ENCODE measurements at regions not wholly inside any gene's neighbourhood (a gene's known extent, or its start where the extent isn't known, plus 50 kb on each side); places are given as distances from the start of the nearest gene placed in this dataset.

DNA sequence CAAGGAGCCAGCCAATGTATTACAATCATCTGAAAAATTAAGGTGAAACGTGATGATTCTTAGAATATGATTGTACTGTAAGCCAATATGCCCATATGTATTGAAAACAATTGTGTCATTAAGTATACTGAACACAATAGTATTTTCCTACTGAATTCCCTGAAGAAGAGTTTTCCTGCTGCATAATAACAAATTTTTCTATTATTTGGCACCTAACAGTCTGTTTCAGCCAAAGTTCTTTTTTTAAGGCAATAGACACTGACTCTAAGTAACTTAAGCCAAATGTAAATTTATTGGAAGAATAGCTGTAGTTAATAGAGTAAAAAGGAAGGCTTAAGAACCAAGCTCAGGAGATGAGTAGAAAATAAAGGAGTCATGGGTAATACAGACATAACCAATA lies 220.6 kb downstream of the PPP4R3C start:
- SMC1A ChIA-PET (ENCODE audit: uncharacterized antibody, unreplicated experiment) = no interaction called here
- no peaks in the 10 kb centered on the region for H3K4me1 ChIP-seq (ENCODE audit: control insufficient read depth, insufficient read depth, low read length)
- no peaks in the 10 kb centered on the region for H3K79me2 ChIP-seq (ENCODE audit: control insufficient read depth, insufficient read depth, low read length)
- no TSS peak for BruUV-seq (replicated peaks)
- no peaks in the 10 kb centered on the region; the same call in 2 of the 3 replicates for H3K9me3 ChIP-seq (replicated peaks; ENCODE audit: control insufficient read depth, insufficient read depth, low read length)
- no peak for ATAC-seq
- CTCF ChIA-PET = no interaction called here
- H3K4me3 ChIP-seq = no peak overlapping the region
- no peaks in the 10 kb centered on the region for H3K36me3 ChIP-seq (ENCODE audit: control insufficient read depth in 2 of 2, insufficient read depth in 2 of 2, low read length in 1 of 2)
- no peak for TF ChIP-seq MYC (IDR thresholded peaks at IDR 0.05; ENCODE audit: insufficient read depth, insufficient read length, insufficient replicate concordance, low read length, severe bottlenecking)
- TF ChIP-seq CBX3 (IDR thresholded peaks at IDR 0.05; ENCODE audit: borderline replicate concordance, low read depth) = no peak
- TF ChIP-seq SREBF1 (IDR thresholded peaks at IDR 0.05; ENCODE audit: low read length) = no peak
- TF ChIP-seq RB1 (IDR thresholded peaks at IDR 0.05; ENCODE audit: borderline replicate concordance) = no peak
- TF ChIP-seq ZSCAN29 (IDR thresholded peaks at IDR 0.05) = no peak
- no peak for TF ChIP-seq SMARCA5 (IDR thresholded peaks at IDR 0.05)
- RAD21 ChIA-PET (ENCODE audit: unreplicated experiment) = no interaction called here
- H3K4me2 ChIP-seq (ENCODE audit: control insufficient read depth, insufficient read depth) = no peak overlapping the region
- no peak for FAIRE-seq
- no peak overlapping the region for H3K9ac ChIP-seq (ENCODE audit: control insufficient read depth, insufficient read depth, low read length)
- H3K27ac ChIP-seq (ENCODE audit: control insufficient read depth, insufficient read depth) = no peak overlapping the region
- intact Hi-C loops (cut with micrococcal nuclease; ENCODE audit: unreplicated experiment) (no loop called here), in situ Hi-C loops (cut with MboI) (no loop called here)
- no peak for DNase-seq (ENCODE audit: low read depth, low spot score)
- POLR2A ChIA-PET = no interaction called here
- no peaks in the 10 kb centered on the region for H3K27me3 ChIP-seq (replicated peaks in 1 of 2; ENCODE audit: control insufficient read depth in 2 of 2, insufficient read depth in 2 of 2, low read length in 1 of 2)
- WGBS (ENCODE audit: insufficient coverage, insufficient replicate concordance, low lambda C conversion rate, missing lambda C conversion rate) = 8% methylated on average over 1 of the region's 1 CpG
- H4K20me1 ChIP-seq (ENCODE audit: control insufficient read depth, insufficient read depth) = no peaks in the 10 kb centered on the region
- no peak overlapping the region for H2AFZ ChIP-seq (ENCODE audit: control insufficient read depth, low read depth, low read length)

DNA sequence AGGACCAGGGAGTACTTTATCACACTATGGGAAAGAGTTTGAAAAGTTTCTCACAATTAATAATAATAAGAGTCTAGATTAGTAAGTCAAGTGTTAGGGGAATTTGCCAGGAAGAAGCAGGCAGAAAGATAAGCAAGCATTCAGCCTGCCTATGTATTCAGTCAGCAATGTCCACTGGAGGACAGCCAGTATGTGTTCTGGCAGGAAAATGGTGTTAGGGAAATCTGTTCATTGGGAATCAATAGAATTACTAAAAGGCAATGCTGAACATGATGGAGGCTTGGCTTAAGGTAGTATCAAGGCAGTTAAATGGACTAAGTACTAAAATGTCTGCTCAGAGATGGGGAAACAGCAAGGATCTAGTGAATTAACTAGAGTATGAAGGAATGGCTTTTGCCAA lies 221.2 kb downstream of the PPP4R3C start:
- Histone ChIP-seq H3K36me3 (ENCODE audit: control insufficient read depth in 2 of 2, insufficient read depth in 2 of 2, low read length in 1 of 2) (no peaks in the 10 kb centered on the region), H4K20me1 (ENCODE audit: control insufficient read depth, insufficient read depth) (no peaks in the 10 kb centered on the region), H3K4me2 (ENCODE audit: control insufficient read depth, insufficient read depth) (no peak overlapping the region), H3K9ac (ENCODE audit: control insufficient read depth, insufficient read depth, low read length) (no peak overlapping the region), H3K27ac (ENCODE audit: control insufficient read depth, insufficient read depth) (no peak overlapping the region), H2AFZ (ENCODE audit: control insufficient read depth, low read depth, low read length) (no peak overlapping the region), H3K79me2 (ENCODE audit: control insufficient read depth, insufficient read depth, low read length) (no peaks in the 10 kb centered on the region), H3K4me3 (no peak overlapping the region), H3K4me1 (ENCODE audit: control insufficient read depth, insufficient read depth, low read length) (no peaks in the 10 kb centered on the region), H3K9me3 (replicated peaks; ENCODE audit: control insufficient read depth, insufficient read depth, low read length) (no peaks in the 10 kb centered on the region; the same call in 2 of the 3 replicates), H3K27me3 (replicated peaks in 1 of 2; ENCODE audit: control insufficient read depth in 2 of 2, insufficient read depth in 2 of 2, low read length in 1 of 2) (no peaks in the 10 kb centered on the region)
- ATAC-seq = no peak
- no peak for FAIRE-seq
- ChIA-PET POLR2A (no interaction called here), RAD21 (ENCODE audit: unreplicated experiment) (no interaction called here), CTCF (no interaction called here), SMC1A (ENCODE audit: uncharacterized antibody, unreplicated experiment) (no interaction called here)
- DNase-seq (ENCODE audit: low read depth, low spot score) = no peak
- in situ Hi-C loops (cut with MboI) = no loop called here
- intact Hi-C loops (cut with micrococcal nuclease; ENCODE audit: unreplicated experiment) = no loop called here
- no TSS peak for BruUV-seq (replicated peaks)
- no peak for TF ChIP-seq BCL3 (IDR thresholded peaks at IDR 0.05; ENCODE audit: borderline replicate concordance, insufficient read depth, low read depth, low read length, poor library complexity, severe bottlenecking)
- TF ChIP-seq FOXK2 (IDR thresholded peaks at IDR 0.05) = no peak
- no peak for TF ChIP-seq USF2 (IDR thresholded peaks at IDR 0.05; ENCODE audit: borderline replicate concordance, low read depth, low read length)
- TF ChIP-seq RFX5 (IDR thresholded peaks at IDR 0.05; ENCODE audit: low read depth, low read length) = no peak
- TF ChIP-seq RUNX3 (IDR thresholded peaks at IDR 0.05; ENCODE audit: low read length) = no peak
- TF ChIP-seq, protein P1, sequence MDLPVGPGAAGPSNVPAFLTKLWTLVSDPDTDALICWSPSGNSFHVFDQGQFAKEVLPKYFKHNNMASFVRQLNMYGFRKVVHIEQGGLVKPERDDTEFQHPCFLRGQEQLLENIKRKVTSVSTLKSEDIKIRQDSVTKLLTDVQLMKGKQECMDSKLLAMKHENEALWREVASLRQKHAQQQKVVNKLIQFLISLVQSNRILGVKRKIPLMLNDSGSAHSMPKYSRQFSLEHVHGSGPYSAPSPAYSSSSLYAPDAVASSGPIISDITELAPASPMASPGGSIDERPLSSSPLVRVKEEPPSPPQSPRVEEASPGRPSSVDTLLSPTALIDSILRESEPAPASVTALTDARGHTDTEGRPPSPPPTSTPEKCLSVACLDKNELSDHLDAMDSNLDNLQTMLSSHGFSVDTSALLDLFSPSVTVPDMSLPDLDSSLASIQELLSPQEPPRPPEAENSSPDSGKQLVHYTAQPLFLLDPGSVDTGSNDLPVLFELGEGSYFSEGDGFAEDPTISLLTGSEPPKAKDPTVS (IDR thresholded peaks at IDR 0.05; ENCODE audit: low read depth, low read length) = no peak
- no peak for TF ChIP-seq SMAD5 (IDR thresholded peaks at IDR 0.05; ENCODE audit: low read depth)
- no peak for TF ChIP-seq ZBTB33 (IDR thresholded peaks at IDR 0.05)
- TF ChIP-seq PAX8 (IDR thresholded peaks at IDR 0.05) = no peak

Data from GM12878 (cell line).